Ishikawa (cell line): ENCODE measurements at regions not wholly inside any gene's neighbourhood (a gene's known extent, or its start where the extent isn't known, plus 50 kb on each side); places are given as distances from the start of the nearest gene placed in this dataset.

ENCODE experiments used
- CEBPB ChIP-seq: IDR thresholded peaks from 2 replicates; pipeline ENCODE4 v1.6.1; 2012
- EP300 ChIP-seq: IDR thresholded peaks from 2 replicates; pipeline ENCODE4 v1.6.1; 2012; ENCODE audit warnings: borderline replicate concordance
- RAD21 ChIP-seq: IDR thresholded peaks from 2 replicates; pipeline ENCODE4 v1.6.1; 2012; ENCODE audit warnings: low read depth
- TAF1 ChIP-seq: IDR thresholded peaks from 2 replicates; pipeline ENCODE4 v1.6.1; 2012; ENCODE audit warnings: low read depth, mild to moderate bottlenecking
- TCF12 ChIP-seq: IDR thresholded peaks from 2 replicates; pipeline ENCODE4 v1.6.1; 2012; ENCODE audit warnings: low read depth
- YY1 ChIP-seq: IDR thresholded peaks from 2 replicates; pipeline ENCODE4 v1.6.1; 2012; ENCODE audit warnings: low read depth
- TF ChIP-seq, protein P1 (sequence below): IDR thresholded peaks from 2 replicates; pipeline ENCODE4 v1.6.1; 2012

DNA sequence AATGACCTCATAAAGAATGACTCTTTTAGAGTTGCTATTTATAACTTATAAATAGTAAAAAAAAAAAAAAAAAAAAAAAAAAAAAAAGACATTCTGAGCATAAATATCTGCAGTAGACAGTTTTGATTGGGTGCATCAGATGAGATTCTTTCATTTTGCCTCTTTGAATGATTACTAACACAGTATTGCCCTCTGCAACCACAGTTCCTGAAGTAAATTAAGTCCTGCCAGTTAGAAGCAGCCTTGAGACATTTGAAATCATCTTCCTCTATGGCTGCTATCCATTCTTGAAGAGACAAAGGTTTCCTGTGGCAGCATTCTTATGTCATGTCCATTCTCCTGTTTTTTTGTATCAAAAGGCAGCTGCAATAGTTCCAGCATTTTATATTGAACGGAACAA lies 892.4 kb upstream of the MIR17HG start:
- no peak for TF ChIP-seq EP300
- no peak for TF ChIP-seq TCF12
- TF ChIP-seq RAD21: no peak
- TF ChIP-seq YY1: no peak
- TF ChIP-seq, protein P1, sequence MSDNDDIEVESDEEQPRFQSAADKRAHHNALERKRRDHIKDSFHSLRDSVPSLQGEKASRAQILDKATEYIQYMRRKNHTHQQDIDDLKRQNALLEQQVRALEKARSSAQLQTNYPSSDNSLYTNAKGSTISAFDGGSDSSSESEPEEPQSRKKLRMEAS: no peak
- TF ChIP-seq CEBPB: no peak
- TF ChIP-seq TAF1: no peak
